Pons (tissue), 1 donor: ENCODE measurements at regions not wholly inside any gene's neighbourhood (a gene's known extent, or its start where the extent isn't known, plus 50 kb on each side); places are given as distances from the start of the nearest gene placed in this dataset.

Experiments
- DNase-seq: peaks from one replicate; pipeline ENCODE4 v3.0.0-alpha.2; 2016; ENCODE audit warnings: low spot score

DNA sequence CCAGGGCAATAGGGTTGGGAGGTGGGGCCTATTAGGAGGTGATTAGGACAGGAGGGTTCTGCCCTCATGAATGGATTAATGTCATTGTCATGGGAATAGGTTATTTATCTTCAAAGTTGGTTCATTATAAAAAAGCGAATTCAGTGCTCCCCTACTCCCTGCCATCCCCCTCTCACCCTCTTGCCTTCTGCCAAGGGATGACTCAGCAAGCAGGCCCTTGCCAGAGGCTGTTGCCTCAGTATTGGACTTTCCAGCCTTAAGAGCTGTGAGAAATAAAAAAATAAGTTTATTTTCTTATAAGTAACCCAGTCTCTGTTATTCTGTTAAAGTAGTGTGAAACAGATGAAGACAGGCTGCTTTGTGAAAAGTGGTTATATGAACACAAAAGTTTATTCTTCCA lies 381.1 kb upstream of the ZFP64 start:
- no peak for DNase-seq

DNA sequence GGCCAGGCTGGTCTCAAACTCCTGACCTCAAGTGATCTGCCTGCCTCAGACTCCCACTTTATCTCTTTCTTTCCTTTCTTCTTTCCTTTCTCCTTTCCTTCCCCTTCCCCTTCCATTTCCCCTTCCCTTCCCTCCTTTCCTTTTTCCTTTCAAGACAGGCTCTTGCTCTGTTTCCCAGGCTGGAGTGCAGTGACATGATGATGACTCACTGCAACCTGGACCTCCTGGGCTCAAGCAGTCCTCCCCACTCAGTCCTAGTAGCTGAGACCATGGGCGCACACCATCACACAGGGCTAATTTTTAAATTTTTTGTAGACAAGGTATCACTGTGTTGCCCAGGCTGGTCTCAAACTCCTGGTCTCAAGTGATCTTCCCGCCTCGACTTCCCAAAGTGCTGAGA lies 377.6 kb upstream of the ZFP64 start:
- no peak for DNase-seq

DNA sequence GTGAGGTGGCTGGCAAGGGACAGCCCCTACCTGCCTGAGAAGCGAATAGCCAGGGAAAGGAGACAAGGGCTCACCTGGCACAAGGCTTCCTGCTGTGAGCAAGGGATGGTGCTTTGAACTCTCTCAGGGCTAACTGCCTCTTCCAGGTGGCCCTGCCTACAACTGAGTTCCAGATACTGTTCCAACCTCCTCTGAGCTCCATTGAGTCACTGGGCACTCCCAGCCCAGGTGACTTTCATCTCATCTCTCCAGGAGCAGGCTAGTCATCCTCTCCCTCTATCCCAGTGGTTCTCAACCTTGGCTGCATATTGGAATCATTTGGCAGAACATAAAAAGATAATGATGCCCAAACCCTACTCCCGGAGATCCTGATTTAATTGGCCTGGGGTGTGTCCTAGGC lies 374.0 kb upstream of the ZFP64 start:
- no peak for DNase-seq

DNA sequence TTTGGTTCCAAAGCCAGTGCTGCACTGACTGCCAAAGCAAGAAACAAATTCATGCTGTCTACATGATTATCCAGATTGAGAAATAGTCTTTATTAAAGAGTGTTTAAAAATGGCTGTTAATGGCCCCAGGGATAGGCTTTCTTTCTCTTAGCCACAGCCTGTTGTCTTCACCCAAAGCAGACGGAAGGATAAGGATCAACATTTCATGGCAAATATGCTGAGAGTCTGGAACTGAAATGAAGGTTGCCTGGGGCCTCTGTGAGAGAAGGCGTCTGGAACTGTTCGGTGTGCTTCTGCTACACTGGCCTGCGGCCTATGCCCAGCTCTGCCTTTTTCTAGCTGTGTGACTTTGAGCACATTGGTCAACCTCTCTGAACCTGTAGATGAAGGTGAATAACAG lies 373.0 kb upstream of the ZFP64 start:
- no peak for DNase-seq

DNA sequence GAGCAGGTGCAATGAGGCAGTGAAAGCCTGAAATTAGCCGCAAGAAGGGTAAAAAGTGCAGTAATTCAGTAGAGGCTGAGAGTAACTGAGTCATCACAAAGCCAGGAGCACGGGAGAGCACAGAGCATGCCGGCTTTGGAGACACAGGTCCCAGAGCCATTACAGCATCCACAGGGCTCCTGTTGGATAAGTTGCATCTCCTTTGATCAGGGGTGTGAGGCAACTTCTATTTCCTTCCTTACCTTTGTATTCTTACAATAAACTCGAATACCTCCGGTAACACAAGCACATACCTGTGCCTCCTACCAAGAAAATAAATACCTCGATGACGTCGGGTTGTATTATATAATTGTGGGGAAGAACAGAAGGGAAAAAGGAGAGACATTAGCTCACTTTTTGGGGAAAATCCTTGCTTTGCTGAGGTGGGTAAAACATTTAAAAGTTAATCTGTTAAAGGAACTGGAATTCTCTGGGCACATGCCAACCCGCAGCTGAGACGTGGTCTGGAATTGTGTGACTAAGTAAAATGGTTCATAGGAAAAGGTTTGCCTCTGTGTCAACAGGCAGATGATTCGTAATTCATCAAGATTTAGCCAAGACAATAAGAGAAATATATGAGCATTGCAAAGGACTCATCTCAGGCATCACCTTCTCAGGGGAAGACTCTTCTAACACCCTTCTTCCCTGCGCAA lies 360.7 kb upstream of the ZFP64 start:
- no peak for DNase-seq

DNA sequence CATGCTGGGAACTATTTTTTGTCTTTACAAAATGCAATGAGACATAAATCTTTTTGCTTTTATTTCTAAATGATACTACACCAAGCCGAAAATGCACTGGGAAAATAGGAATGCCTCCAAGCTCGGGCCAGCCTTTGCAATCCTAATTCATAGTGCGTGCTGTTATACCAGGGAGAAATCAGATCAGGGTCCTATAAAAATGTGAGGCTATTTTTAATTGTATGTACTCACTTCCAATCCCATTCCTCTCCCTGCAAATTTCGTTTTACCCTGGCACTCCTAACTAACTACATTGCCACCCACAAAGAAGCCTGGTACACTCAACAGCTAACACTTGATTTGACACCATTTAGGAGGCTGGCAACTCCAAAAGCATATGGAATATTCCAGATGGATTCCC lies 350.6 kb upstream of the ZFP64 start:
- no peak for DNase-seq

DNA sequence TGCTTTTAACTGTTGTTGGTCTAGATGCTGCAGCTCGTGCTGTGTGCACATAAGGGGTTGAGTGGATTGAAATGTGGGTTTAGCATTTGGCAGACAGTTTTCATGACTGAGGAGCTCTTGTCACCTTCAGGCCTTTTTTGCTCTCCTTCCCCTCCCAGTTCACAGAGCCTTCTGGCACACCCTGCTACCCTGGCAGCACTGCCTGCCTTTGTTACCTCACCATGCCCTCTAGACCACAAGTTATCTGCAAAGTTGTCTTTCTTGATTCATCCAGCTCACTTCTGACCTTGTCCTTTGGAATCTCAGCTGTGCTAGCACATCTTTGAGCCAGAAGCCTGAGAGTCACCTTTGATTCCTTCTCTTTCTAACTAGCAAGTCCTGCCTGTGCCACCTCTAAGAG lies 348.9 kb upstream of the ZFP64 start:
- no peak for DNase-seq

DNA sequence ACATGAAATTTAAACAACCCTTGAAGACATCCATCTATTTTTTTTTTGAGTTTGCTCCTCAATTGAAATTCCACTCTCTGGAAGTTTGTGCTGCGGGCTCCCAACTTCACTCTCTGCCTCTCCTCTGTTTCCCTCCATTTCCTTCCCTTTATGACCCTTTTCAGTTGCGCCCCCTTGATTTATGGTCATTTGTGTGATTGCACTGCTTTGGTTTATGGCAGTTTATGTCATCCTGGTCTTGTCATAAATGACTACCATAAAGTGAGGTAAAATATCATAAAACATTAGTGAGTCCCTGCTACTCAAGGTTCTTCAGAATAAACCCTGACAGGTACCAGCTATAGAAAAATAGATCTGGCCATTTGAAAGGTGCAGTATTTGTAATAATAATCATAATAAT lies 348.3 kb upstream of the ZFP64 start:
- DNase-seq: no peak

DNA sequence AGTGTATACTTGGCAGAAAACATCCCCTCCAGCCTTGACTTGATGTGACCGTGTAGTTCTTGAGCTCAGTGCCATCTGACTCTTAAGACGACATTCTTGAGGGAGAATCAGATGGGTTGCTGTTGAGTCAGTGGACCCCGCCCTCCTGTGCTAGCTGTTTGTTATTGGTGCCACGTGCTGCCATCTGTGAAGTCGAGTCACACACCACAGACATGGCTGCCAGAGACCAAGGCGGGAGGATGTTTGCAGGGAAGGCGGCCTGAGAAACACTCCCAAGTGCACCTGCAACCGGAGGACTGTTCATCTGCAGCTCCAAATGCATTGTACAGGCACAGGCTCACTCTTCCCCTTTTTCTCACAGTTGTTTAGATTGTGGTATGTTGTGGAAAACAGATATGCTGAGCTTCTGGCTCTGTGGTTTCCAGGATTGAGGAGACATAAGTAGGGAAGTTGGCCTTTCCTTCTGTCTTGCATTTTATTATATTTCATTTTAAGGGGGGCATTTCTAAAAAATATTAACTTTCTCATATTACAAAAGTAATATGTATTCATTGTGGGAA lies 345.3 kb upstream of the ZFP64 start:
- DNase-seq: no peak

DNA sequence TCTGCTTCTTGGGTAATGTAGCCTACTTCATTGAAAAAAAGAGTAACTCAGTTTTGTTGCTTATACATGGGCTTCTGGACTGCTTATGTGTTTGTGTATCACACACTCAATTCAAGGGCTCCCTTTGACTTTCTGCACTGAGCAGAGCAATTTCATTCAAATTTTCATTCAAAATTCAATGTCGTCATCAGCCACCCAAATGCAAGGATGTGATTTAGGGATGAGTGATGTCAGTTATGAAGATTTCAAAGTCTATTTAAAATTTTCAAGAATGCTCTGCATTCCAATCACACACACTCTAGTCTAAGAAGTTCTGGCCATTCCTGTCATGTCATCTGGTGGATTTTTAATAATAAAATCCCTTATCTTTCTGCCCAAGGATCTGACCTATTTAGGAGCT lies 344.5 kb upstream of the ZFP64 start:
- no peak for DNase-seq

DNA sequence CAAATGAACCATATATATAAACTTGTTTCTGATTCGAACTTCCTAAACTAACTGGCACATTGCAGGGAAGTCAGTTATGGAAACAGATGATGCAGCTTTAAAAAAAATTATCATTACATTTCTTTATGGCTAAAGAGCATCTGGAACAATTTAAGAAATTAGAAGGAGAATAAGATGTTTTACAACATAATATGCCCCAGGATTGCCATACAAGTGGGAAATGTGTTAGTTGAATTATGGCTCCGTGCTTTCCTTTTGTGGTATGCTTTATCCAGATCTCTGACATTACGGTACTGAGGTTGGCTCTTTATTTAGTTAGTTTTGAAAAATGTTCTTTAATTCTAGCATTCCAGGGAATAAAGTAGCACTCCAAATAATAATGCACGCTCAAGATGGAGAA lies 343.0 kb upstream of the ZFP64 start:
- DNase-seq: no peak

DNA sequence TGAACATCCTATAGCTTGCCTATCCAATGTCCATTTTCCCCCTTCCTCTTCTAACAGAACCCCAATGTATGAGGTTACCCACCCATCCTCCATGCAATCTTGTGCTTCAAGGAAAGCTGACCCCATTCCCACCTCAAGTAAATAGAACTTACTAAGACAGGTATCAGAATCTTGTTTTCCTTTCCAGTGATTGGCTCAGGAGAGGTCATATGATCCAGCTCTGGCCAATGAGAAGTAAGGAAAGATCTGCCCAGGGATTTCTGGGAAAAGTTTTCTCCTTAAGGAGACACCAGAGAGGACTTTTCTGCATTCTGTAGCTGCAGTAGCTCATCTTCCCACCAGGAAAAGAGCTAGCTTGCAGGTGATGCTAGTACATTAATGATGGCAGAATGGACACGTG lies 341.8 kb upstream of the ZFP64 start:
- no peak for DNase-seq

DNA sequence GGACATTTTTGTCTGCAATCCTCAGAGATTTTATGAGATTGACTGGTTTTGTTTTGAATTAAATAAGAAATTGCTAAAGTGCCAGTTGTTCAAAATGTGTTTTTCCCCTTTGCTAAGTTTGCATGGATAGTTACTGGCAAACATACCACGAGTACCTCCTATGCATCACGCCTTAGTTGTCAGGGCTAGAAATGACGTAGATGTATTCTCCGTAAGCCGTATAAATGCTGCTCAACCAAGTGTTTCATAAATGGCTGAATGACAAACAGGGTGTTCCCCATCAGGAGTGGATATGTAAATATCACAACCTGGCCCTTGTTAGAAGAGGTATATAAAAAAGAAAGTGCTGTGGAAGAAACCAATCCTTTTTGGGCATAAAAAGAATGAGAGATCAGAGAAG lies 341.1 kb upstream of the ZFP64 start:
- no peak for DNase-seq

DNA sequence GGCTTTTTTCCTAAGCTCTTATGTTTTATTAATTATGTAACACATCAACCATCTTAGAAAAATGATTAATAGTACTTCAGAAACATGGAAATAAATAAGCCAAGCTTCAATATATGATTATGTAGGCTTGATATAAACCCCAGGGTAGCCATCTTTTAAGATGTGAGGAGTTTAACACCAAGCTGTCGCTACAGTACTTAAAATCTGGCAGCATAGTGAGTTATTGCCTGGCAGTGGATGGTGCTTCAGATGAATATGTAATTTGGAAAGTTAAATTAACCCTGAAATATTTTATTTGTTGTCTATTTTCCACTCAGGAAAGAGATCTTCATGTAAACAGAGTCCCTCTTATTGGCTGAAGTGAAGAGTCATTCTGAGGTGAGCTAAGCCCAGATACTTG lies 339.0 kb upstream of the ZFP64 start:
- DNase-seq: no peak

DNA sequence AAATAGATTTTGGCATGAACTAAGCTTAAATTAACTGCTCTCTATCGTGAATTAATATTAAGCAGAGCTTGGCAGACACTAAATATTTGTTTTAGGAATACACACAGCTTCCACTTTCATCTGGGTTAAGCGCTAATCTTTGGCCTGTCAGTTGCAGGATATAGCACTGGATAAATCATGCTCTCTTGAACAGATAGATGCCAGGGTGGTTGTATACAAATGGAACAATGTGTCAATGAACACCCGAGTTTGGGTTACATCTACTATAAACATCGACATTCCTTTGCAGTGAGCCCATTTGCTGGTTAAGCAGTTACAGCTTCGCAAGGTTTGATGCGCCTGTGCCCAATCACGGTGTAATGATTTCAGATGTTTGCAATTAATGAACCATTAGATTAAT lies 338.2 kb upstream of the ZFP64 start:
- DNase-seq: no peak

DNA sequence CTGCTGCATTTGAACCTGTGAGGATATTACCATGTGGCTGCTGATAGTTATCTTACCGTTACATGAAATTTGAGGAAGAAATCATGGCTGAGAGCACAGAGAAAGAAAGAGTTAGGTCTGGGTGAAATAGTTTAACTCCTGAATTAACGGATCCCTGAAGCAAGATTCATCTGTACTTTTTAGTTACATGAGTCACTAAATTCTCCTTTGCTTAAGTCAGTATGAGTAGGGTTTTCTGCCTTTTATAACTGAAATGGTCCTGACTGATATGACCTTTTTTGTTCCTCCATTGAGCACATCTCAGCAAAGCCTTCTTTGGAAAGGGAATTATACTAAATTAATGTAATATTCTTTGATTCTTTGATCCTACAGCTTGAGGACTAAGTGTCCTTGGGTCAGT lies 333.3 kb upstream of the ZFP64 start:
- no peak for DNase-seq

DNA sequence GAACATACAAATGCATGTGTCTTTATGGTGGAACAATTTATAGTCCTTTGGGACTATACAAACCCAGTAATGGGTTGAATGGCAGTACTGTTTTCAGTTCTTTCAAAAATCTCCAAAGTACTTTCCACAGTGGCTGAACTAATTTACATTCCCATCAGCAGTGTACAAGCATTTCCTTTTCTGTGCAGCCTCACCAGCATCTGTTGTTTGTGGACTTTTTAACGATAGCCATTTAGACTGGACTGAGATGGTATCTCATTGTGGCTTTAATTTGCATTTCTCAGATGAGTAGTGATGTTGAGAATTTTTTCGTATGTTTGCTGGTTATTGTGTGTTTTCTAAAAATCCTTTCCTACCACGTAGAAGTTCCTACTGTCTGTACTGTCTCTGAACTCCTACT lies 327.2 kb upstream of the ZFP64 start:
- DNase-seq: no peak

DNA sequence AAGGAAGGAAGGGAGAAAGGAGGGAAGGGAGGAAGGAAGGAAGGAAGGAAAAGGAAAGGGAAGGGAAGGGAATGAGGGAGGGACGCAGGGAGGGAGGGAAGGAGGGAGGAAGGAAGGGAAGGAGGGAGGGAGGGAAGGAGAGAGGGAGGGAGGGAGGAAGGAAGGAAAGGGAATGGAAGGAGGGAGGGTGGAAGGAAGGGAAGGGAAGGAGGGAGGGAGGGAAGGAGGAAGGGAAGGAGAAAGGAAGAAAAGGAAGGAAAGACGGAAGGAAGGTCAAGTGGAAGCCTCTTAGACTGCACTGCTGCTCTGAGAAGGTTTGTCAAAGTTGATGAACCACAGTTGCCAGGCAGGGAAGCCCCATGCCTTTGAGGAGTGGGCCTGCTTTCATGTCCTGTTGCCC lies 324.3 kb upstream of the ZFP64 start:
- no peak for DNase-seq

DNA sequence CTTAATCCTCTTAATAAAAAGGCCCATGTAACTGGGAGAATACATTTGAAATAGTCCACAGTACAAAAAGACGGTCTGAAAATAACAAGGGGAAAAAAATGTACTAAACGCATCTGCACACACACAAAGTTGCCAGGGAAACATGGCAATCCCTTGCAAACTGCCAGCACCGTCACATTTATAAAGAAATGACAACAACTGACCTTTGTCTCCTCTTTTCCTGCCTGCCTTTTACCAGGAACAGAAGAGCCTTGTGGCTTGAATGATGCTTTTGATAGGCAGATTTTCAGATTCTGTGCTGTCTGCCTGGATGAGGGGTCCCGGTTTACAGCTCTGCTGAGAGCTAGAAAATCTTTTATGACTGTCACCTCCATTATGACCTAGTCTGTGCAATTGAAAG lies 308.6 kb upstream of the ZFP64 start:
- DNase-seq: peak; percentile 92

DNA sequence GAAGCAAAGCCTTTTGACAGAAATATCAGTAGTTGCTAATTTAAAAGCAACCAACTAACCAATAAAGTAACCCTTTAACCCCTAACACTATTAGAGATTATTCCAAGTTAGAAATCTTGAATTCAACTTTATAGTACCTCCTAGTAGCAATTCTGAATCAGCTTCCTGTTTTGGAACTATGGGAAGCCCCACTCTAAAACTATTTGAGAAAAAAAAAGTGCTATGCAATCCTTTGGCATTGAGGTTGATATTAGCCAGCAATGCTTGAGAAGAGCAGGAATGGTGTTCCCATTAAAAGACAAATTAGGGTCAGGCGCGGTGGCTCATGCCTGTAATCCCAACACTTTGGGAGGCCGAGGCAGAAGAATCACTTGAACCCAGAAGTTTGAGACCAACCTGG lies 306.2 kb upstream of the ZFP64 start:
- DNase-seq: no peak

DNA sequence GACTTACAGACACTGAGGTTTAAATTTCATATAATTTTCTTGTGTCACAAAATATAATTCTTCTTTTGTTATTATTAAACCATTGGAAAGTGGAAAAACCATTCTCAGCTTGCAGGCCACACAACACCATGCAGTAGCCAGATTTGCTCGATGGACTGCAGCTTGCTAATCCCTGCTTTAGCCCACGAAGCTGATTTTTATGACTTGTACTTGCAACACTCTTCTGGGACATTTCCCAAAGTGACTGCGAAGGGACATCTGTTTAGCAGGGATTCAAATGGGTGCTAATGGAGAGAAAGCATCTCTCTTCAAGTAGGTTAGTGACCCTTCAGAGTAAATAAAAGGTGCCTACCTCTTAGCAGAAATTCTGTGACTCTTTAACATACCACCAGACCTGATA lies 304.6 kb upstream of the ZFP64 start:
- no peak for DNase-seq

DNA sequence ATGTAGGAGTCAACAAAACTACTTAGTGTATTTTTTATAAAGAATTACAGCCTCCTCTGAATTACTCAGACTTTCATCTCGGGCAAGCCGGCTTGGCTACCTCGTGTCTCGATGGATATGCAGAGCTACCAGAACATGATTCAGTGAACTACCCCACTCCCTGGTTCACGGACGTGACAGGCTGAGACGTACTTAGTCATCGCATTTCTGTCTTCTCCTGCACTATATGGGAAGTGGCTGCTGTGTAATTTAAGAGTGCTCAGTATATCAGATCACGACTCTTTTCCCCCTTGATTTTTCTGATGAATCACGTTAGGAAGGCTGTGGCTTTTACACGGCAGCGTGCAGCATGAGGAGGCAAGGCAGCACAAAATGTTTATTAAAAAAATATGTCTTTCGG lies 302.7 kb upstream of the ZFP64 start:
- DNase-seq: no peak

DNA sequence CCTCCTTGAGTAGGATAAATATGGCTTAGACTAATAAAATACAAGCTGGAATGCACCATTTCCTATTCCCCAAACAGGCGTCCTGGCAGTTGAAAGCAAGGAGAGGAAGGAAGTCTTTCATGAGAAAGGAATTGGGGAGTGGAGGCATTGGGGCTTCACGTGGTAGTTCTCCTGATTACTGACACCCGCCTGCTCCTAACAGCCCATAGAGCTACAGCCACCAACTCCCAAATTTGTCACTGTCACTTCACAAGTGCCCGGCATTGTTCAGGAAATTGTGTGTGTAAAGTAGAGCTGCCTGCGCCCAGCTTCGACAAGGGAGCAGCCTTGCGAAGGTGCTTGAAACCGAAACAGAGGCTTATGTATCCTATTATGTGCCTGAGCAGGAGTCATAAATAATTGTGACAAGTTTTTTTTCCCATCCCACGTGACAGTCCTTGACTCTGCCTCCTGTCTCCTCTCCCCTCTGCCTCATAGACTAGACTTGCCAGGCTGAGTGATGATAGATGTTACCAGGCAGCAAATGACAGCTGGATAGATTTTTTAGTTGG lies 301.7 kb upstream of the ZFP64 start:
- no peak for DNase-seq

DNA sequence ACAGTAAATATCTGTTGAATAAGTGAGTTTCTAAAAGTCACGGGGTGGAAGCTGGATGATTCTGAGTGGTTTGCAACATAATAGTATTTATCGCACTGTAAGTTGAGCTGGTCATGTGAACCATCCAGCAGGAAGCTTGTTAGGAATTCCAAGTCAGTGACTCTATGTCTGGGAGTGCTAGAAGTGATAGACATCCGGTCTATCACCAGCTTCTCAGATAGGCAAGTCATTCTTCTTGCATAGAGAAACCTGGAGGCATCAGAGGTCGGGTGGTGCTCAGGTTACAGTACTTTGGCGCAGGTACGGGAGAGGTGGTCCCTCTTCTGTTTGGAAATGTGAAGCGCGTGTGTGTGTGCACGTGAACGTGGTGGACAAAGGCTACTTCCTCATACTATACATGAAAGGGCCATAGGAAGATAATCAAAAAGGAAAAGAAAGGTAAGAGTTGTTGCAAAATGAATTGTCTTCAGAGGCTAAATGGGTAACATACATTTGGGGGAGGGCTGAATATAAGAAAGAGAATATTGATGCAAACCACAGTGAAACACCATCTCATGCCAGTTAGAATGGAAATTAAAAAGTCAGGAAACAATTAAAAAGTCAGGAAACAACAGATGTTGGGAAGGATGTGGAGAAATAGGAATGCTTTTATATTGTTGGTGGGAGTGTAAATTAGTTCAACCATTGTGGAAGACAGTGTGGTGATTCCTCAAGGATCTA lies 299.3 kb upstream of the ZFP64 start:
- no peak for DNase-seq
